HCT116 (cell line): ENCODE measurements at regions not wholly inside any gene's neighbourhood (a gene's known extent, or its start where the extent isn't known, plus 50 kb on each side); places are given as distances from the start of the nearest gene placed in this dataset.

ENCODE experiments used
- ATAC-seq: fragments of 200-7000 bp; cut with Tn5 transposase; 2 replicates; pipeline ENCODE4 v1.9.1; 2020; ENCODE audit warnings: mild to moderate bottlenecking, moderate library complexity
- BruUV-seq: library from RNA; stranded (reverse); fragments of 400-500 nt; replicated peaks from 2 replicates; lab custom pipeline; 2021; lab: Mats Ljungman, UMichigan
- CTCF ChIA-PET: fragments of 300-600 bp; sonication (Branson Sonifier 250); formaldehyde crosslinking; loops from one replicate; lab custom pipeline; 2021; ENCODE audit warnings: antibody characterized with exemption; lab: Charles Lee
- POLR2A ChIA-PET: fragments of 300-600, 350-600 bp; sonication (Branson Sonifier 250); formaldehyde crosslinking; loops from one replicate; lab custom pipeline; 2021; ENCODE audit warnings: antibody characterized with exemption; lab: Charles Lee
- RAD21 ChIA-PET, 2 experiments: fragments of 300-600 bp; sonication (Branson Sonifier 250); formaldehyde crosslinking; loops; one replicate each; lab custom pipeline; 2023; ENCODE audit warnings: low total read pairs in 2 of 2; ENCODE audit not compliant: uncharacterized antibody in 2 of 2, unreplicated experiment in 2 of 2, low non-redundant PET in 1 of 2; lab: Charles Lee
- DNase-seq: peaks from one replicate; pipeline ENCODE4 v3.0.0-alpha.2; 2010; ENCODE audit warnings: low read depth, low spot score
- H2AFZ ChIP-seq: fragments of 200-600 bp; shearing (Covaris generic), sonication (generic); 2 replicates; pipeline ENCODE4 v1.6.1; 2017; ENCODE audit warnings: low read depth, mixed run types, mixed read lengths, antibody characterized with exemption, low read length; ENCODE audit not compliant: poor library complexity, severe bottlenecking
- H3K27ac ChIP-seq: 2 replicates; pipeline ENCODE4 v1.5.1; 2012; ENCODE audit warnings: low read depth, low read length
- H3K27me3 ChIP-seq: fragments of 200-600 bp; sonication (generic); 2 replicates; pipeline ENCODE4 v1.6.1; 2016; ENCODE audit warnings: mixed run types, low read length, mixed read lengths; ENCODE audit not compliant: insufficient read depth
- H3K36me3 ChIP-seq, 2 experiments: fragments of 200-500 bp in 1 of 2; fragments of 200-600 bp in 1 of 2; sonication (Bioruptor generic) in 1 of 2; sonication (generic) in 1 of 2; 2 replicates each; pipeline versions ENCODE4 v1.5.1 to v1.6.1; 2014 to 2016; ENCODE audit warnings: low read length in 2 of 2, inconsistent platforms in 1 of 2, mixed read lengths in 1 of 2, mixed run types in 1 of 2; ENCODE audit not compliant: insufficient read depth in 2 of 2, control insufficient read depth in 1 of 2
- H3K4me1 ChIP-seq, 2 experiments: fragments of 200-600 bp in 1 of 2; sonication (generic) in 1 of 2; 2 replicates each; pipeline versions ENCODE4 v1.5.1 to v1.6.1; 2012 to 2017; ENCODE audit warnings: low read length in 2 of 2, inconsistent platforms in 1 of 2, mild to moderate bottlenecking in 1 of 2, mixed read lengths in 1 of 2, mixed run types in 1 of 2, moderate library complexity in 1 of 2; ENCODE audit not compliant: insufficient read depth in 2 of 2, control insufficient read depth in 1 of 2
- H3K4me2 ChIP-seq: fragments of 200-600 bp; sonication (generic); 2 replicates; pipeline ENCODE4 v1.6.1; 2017; ENCODE audit warnings: mixed run types, low read length, mixed read lengths
- H3K4me3 ChIP-seq, 2 experiments: fragments of 200-600 bp in 1 of 2; sonication (generic) in 1 of 2; replicated peaks in 1 of 2; 2 replicates each; pipeline ENCODE4 v1.5.1; 2011 to 2016; ENCODE audit warnings: low read length in 2 of 2, control low read depth in 1 of 2, low read depth in 1 of 2, mild to moderate bottlenecking in 1 of 2, mixed read lengths in 1 of 2, mixed run types in 1 of 2
- H3K79me2 ChIP-seq: fragments of 200-600 bp; sonication (generic); 2 replicates; pipeline ENCODE4 v1.6.1; 2017; ENCODE audit warnings: mild to moderate bottlenecking, mixed run types, low read length, moderate library complexity, mixed read lengths; ENCODE audit not compliant: insufficient read depth
- H3K9ac ChIP-seq: fragments of 200-600 bp; sonication (generic); 2 replicates; pipeline ENCODE4 v1.6.1; 2016; ENCODE audit warnings: low read length, mixed read lengths
- H3K9me2 ChIP-seq: fragments of 200-600 bp; sonication (generic), shearing (Covaris generic); 2 replicates; pipeline ENCODE4 v1.6.1; 2017; ENCODE audit warnings: mixed run types, mild to moderate bottlenecking, moderate library complexity; ENCODE audit not compliant: insufficient read depth
- H3K9me3 ChIP-seq, 2 experiments: fragments of 200-500 bp in 1 of 2; fragments of 200-600 bp in 1 of 2; sonication (Bioruptor generic) in 1 of 2; sonication (generic) in 1 of 2; 2 replicates each; pipeline ENCODE4 v1.6.1; 2014 to 2017; ENCODE audit warnings: low read length in 2 of 2, mixed read lengths in 2 of 2, inconsistent platforms in 1 of 2, low read depth in 1 of 2, mild to moderate bottlenecking in 1 of 2, mixed run types in 1 of 2, moderate library complexity in 1 of 2; ENCODE audit not compliant: control insufficient read depth in 1 of 2, insufficient read depth in 1 of 2
- H4K20me1 ChIP-seq: fragments of 200-600 bp; sonication (generic), shearing (Covaris generic); 2 replicates; pipeline ENCODE4 v1.6.1; 2017; ENCODE audit warnings: mixed run types, mild to moderate bottlenecking, moderate library complexity; ENCODE audit not compliant: insufficient read depth
- ATF3 ChIP-seq: IDR thresholded peaks from 2 replicates; pipeline ENCODE4 v1.6.1; 2012
- CBX3 ChIP-seq: IDR thresholded peaks from 2 replicates; pipeline ENCODE4 v1.6.1; 2012; ENCODE audit warnings: low read depth
- ELF1 ChIP-seq: IDR thresholded peaks from 2 replicates; pipeline ENCODE4 v1.6.1; 2012; ENCODE audit warnings: low read depth, borderline replicate concordance
- EZH2 ChIP-seq: fragments of 200-600 bp; sonication (generic); IDR thresholded peaks from 2 replicates; pipeline ENCODE4 v1.6.1; 2017; ENCODE audit warnings: antibody characterized with exemption, mixed run types
- FOSL1 ChIP-seq: IDR thresholded peaks from 2 replicates; pipeline ENCODE4 v1.6.1; 2012; ENCODE audit warnings: low read depth
- JUND ChIP-seq: IDR thresholded peaks from 2 replicates; pipeline ENCODE4 v1.6.1; 2012
- MAX ChIP-seq: IDR thresholded peaks from 2 replicates; pipeline ENCODE4 v1.6.1; 2012
- POLR2A ChIP-seq: IDR thresholded peaks from 2 replicates; pipeline ENCODE4 v1.7.0; 2011; ENCODE audit warnings: borderline replicate concordance; ENCODE audit not compliant: insufficient read depth, insufficient read length; ENCODE audit errors: extremely low read depth
- POLR2AphosphoS5 ChIP-seq: IDR thresholded peaks from 2 replicates; pipeline ENCODE4 v1.6.1; 2011; ENCODE audit warnings: mild to moderate bottlenecking, low read depth, low read length, moderate library complexity
- RAD21 ChIP-seq: IDR thresholded peaks from 2 replicates; pipeline ENCODE4 v1.6.1; 2012; ENCODE audit warnings: low read depth, mild to moderate bottlenecking
- SIN3A ChIP-seq: IDR thresholded peaks from 2 replicates; pipeline ENCODE4 v1.6.1; 2012; ENCODE audit warnings: low read depth
- ZNF274 ChIP-seq: fragments of 200-500 bp; sonication (Bioruptor generic); IDR thresholded peaks from 2 replicates; pipeline ENCODE4 v1.6.1; 2014; ENCODE audit warnings: mild to moderate bottlenecking, low read depth, low read length, inconsistent platforms
- intact Hi-C: fragments of 100-400 bp; cut with micrococcal nuclease; formaldehyde crosslinking; loops from 2 replicates; pipeline ENCODE4 v1.10.0; 2022
- TF ChIP-seq, protein P1 (sequence below): IDR thresholded peaks from 2 replicates; pipeline ENCODE4 v1.6.1; 2012; ENCODE audit warnings: low read depth

- intact Hi-C loops, result no loop called here
- Histone ChIP-seq H3K27me3 (no peaks in the 10 kb centered on the region), H4K20me1 (no peaks in the 10 kb centered on the region), H2AFZ (no peak overlapping the region), H3K36me3 (no peaks in the 10 kb centered on the region), H3K4me2 (no peak overlapping the region), H3K9me3 (no peaks in the 10 kb centered on the region), H3K79me2 (no peaks in the 10 kb centered on the region), H3K4me3 (no peak overlapping the region), H3K9me2 (no peaks in the 10 kb centered on the region), H3K9ac (no peak overlapping the region), H3K27ac (no peak overlapping the region), H3K4me1 (no peaks in the 10 kb centered on the region)
- ATAC-seq, result no peak
- no peak for TF ChIP-seq SIN3A
- no peak for TF ChIP-seq ATF3
- TF ChIP-seq JUND, result no peak
- no peak for TF ChIP-seq CBX3
- TF ChIP-seq ELF1, result no peak
- TF ChIP-seq EZH2, result no peak
- TF ChIP-seq POLR2A, result no peak
- no peak for TF ChIP-seq FOSL1
- TF ChIP-seq, protein P1, sequence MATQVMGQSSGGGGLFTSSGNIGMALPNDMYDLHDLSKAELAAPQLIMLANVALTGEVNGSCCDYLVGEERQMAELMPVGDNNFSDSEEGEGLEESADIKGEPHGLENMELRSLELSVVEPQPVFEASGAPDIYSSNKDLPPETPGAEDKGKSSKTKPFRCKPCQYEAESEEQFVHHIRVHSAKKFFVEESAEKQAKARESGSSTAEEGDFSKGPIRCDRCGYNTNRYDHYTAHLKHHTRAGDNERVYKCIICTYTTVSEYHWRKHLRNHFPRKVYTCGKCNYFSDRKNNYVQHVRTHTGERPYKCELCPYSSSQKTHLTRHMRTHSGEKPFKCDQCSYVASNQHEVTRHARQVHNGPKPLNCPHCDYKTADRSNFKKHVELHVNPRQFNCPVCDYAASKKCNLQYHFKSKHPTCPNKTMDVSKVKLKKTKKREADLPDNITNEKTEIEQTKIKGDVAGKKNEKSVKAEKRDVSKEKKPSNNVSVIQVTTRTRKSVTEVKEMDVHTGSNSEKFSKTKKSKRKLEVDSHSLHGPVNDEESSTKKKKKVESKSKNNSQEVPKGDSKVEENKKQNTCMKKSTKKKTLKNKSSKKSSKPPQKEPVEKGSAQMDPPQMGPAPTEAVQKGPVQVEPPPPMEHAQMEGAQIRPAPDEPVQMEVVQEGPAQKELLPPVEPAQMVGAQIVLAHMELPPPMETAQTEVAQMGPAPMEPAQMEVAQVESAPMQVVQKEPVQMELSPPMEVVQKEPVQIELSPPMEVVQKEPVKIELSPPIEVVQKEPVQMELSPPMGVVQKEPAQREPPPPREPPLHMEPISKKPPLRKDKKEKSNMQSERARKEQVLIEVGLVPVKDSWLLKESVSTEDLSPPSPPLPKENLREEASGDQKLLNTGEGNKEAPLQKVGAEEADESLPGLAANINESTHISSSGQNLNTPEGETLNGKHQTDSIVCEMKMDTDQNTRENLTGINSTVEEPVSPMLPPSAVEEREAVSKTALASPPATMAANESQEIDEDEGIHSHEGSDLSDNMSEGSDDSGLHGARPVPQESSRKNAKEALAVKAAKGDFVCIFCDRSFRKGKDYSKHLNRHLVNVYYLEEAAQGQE, result no peak
- TF ChIP-seq MAX, result no peak
- TF ChIP-seq POLR2AphosphoS5, result no peak
- TF ChIP-seq RAD21, result no peak
- no peak for TF ChIP-seq ZNF274
- CTCF ChIA-PET, result interaction anchor here (1.5 to 2.2 kb wide), 2 partner anchors 10 kb away, joined by 5 to 6 read pairs; no protein-coding TSS in a partner anchor
- BruUV-seq, result no TSS peak
- DNase-seq, result no peak
- RAD21 ChIA-PET, result no interaction called here
- POLR2A ChIA-PET, result no interaction called here
Observed at GRCh38 chr17:422196-422930, 69.8 kb upstream of the RPH3AL start.
